GM12878 (cell line): ENCODE measurements at regions not wholly inside any gene's neighbourhood (a gene's known extent, or its start where the extent isn't known, plus 50 kb on each side); places are given as distances from the start of the nearest gene placed in this dataset.

Source experiments
- CBX5 ChIP-seq: sonication (generic); IDR thresholded peaks from 2 replicates; pipeline ENCODE4 v1.6.1; 2016; ENCODE audit warnings: low read depth, moderate library complexity, mild to moderate bottlenecking, inconsistent platforms
- CREM ChIP-seq: IDR thresholded peaks from 2 replicates; pipeline ENCODE4 v1.6.1; 2014; ENCODE audit warnings: antibody characterized with exemption, low read depth
- NFYB ChIP-seq: IDR thresholded peaks from 2 replicates; pipeline ENCODE4 v1.6.1; 2011; ENCODE audit warnings: low read depth, mild to moderate bottlenecking, low read length, improper control_type of control experiment, moderate library complexity; ENCODE audit not compliant: insufficient read depth
- PBX3 ChIP-seq: IDR thresholded peaks from 2 replicates; pipeline ENCODE4 v1.6.1; 2011; ENCODE audit warnings: mild to moderate bottlenecking, low read depth, low read length, moderate library complexity; ENCODE audit not compliant: insufficient replicate concordance
- POLR2AphosphoS5 ChIP-seq: IDR thresholded peaks from 2 replicates; pipeline ENCODE4 v1.6.1; 2011; ENCODE audit warnings: mild to moderate bottlenecking, low read length, inconsistent platforms
- RAD21 ChIP-seq: IDR thresholded peaks from 2 replicates; pipeline ENCODE4 v1.6.1; 2011; ENCODE audit warnings: mild to moderate bottlenecking, low read depth, low read length, moderate library complexity; ENCODE audit not compliant: insufficient read depth
- RFX5 ChIP-seq: IDR thresholded peaks from 2 replicates; pipeline ENCODE4 v1.6.1; 2011; ENCODE audit warnings: low read depth, low read length, improper control_type of control experiment
- SIN3A ChIP-seq: IDR thresholded peaks from 2 replicates; pipeline ENCODE4 v1.6.1; 2012; ENCODE audit warnings: low read depth, low read length, improper control_type of control experiment
- TAF1 ChIP-seq: IDR thresholded peaks from 2 replicates; pipeline ENCODE4 v1.6.1; 2011; ENCODE audit warnings: mild to moderate bottlenecking, low read depth, low read length, borderline replicate concordance
- TCF12 ChIP-seq: IDR thresholded peaks from 2 replicates; pipeline ENCODE4 v1.6.1; 2011; ENCODE audit warnings: low read depth, mild to moderate bottlenecking, low read length
- TF ChIP-seq, protein P1 (sequence below), 3 experiments: IDR thresholded peaks in 2 of 3; conservative IDR thresholded peaks in 1 of 3; 2 replicates each; pipeline ENCODE4 v1.5.1; 2011; ENCODE audit warnings: low read depth in 3 of 3, low read length in 3 of 3, mild to moderate bottlenecking in 3 of 3, control low read depth in 2 of 3, moderate library complexity in 2 of 3, inconsistent platforms in 1 of 3, mixed read lengths in 1 of 3; ENCODE audit not compliant: control insufficient read depth in 2 of 3, insufficient read depth in 1 of 3; ENCODE audit errors: extremely low read depth in 1 of 3
- TF ChIP-seq, protein P2 (sequence below): IDR thresholded peaks from 2 replicates; pipeline ENCODE4 v1.6.1; 2012; ENCODE audit warnings: low read depth, low read length, improper control_type of control experiment
- TF ChIP-seq, protein P3 (sequence below): fragments of 450-650 bp; IDR thresholded peaks from 2 replicates; pipeline ENCODE4 v1.6.1; 2017; ENCODE audit warnings: mild to moderate bottlenecking
- TF ChIP-seq, protein P4 (sequence below): fragments of 150-350 bp; IDR thresholded peaks from 2 replicates; pipeline ENCODE4 v1.6.1; 2016; ENCODE audit warnings: low read depth, low read length

- no peak for TF ChIP-seq PBX3
- TF ChIP-seq RFX5: no peak
- TF ChIP-seq NFYB: no peak
- TF ChIP-seq CREM: no peak
- TF ChIP-seq CBX5: no peak
- TF ChIP-seq, protein P1, sequence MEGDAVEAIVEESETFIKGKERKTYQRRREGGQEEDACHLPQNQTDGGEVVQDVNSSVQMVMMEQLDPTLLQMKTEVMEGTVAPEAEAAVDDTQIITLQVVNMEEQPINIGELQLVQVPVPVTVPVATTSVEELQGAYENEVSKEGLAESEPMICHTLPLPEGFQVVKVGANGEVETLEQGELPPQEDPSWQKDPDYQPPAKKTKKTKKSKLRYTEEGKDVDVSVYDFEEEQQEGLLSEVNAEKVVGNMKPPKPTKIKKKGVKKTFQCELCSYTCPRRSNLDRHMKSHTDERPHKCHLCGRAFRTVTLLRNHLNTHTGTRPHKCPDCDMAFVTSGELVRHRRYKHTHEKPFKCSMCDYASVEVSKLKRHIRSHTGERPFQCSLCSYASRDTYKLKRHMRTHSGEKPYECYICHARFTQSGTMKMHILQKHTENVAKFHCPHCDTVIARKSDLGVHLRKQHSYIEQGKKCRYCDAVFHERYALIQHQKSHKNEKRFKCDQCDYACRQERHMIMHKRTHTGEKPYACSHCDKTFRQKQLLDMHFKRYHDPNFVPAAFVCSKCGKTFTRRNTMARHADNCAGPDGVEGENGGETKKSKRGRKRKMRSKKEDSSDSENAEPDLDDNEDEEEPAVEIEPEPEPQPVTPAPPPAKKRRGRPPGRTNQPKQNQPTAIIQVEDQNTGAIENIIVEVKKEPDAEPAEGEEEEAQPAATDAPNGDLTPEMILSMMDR (IDR thresholded peaks at IDR 0.05 in 2 of 3, conservative IDR thresholded peaks at IDR 0.05 in 1 of 3; ENCODE audit: control insufficient read depth in 2 of 3, extremely low read depth in 1 of 3, insufficient read depth in 1 of 3, low read depth in 3 of 3, low read length in 3 of 3): no peak
- no peak for TF ChIP-seq RAD21
- TF ChIP-seq TCF12: no peak
- TF ChIP-seq SIN3A: no peak
- TF ChIP-seq TAF1: no peak
- TF ChIP-seq, protein P2, sequence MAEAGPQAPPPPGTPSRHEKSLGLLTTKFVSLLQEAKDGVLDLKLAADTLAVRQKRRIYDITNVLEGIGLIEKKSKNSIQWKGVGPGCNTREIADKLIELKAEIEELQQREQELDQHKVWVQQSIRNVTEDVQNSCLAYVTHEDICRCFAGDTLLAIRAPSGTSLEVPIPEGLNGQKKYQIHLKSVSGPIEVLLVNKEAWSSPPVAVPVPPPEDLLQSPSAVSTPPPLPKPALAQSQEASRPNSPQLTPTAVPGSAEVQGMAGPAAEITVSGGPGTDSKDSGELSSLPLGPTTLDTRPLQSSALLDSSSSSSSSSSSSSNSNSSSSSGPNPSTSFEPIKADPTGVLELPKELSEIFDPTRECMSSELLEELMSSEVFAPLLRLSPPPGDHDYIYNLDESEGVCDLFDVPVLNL: no peak
- TF ChIP-seq, protein P3, sequence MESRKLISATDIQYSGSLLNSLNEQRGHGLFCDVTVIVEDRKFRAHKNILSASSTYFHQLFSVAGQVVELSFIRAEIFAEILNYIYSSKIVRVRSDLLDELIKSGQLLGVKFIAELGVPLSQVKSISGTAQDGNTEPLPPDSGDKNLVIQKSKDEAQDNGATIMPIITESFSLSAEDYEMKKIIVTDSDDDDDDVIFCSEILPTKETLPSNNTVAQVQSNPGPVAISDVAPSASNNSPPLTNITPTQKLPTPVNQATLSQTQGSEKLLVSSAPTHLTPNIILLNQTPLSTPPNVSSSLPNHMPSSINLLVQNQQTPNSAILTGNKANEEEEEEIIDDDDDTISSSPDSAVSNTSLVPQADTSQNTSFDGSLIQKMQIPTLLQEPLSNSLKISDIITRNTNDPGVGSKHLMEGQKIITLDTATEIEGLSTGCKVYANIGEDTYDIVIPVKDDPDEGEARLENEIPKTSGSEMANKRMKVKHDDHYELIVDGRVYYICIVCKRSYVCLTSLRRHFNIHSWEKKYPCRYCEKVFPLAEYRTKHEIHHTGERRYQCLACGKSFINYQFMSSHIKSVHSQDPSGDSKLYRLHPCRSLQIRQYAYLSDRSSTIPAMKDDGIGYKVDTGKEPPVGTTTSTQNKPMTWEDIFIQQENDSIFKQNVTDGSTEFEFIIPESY: no peak
- TF ChIP-seq POLR2AphosphoS5: no peak
- TF ChIP-seq, protein P4, sequence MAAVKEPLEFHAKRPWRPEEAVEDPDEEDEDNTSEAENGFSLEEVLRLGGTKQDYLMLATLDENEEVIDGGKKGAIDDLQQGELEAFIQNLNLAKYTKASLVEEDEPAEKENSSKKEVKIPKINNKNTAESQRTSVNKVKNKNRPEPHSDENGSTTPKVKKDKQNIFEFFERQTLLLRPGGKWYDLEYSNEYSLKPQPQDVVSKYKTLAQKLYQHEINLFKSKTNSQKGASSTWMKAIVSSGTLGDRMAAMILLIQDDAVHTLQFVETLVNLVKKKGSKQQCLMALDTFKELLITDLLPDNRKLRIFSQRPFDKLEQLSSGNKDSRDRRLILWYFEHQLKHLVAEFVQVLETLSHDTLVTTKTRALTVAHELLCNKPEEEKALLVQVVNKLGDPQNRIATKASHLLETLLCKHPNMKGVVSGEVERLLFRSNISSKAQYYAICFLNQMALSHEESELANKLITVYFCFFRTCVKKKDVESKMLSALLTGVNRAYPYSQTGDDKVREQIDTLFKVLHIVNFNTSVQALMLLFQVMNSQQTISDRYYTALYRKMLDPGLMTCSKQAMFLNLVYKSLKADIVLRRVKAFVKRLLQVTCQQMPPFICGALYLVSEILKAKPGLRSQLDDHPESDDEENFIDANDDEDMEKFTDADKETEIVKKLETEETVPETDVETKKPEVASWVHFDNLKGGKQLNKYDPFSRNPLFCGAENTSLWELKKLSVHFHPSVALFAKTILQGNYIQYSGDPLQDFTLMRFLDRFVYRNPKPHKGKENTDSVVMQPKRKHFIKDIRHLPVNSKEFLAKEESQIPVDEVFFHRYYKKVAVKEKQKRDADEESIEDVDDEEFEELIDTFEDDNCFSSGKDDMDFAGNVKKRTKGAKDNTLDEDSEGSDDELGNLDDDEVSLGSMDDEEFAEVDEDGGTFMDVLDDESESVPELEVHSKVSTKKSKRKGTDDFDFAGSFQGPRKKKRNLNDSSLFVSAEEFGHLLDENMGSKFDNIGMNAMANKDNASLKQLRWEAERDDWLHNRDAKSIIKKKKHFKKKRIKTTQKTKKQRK: no peak
Observed at GRCh38 chr22:27406389-27406861, 395.1 kb downstream of the MN1 start.
